ENCODE measurements at regions not wholly inside any gene's neighbourhood (a gene's known extent, or its start where the extent isn't known, plus 50 kb on each side); places are given as distances from the start of the nearest gene placed in this dataset.

- Histone ChIP-seq H3K27me3 (ENCODE audit: insufficient read depth, low read length, poor library complexity) (no peaks in the 10 kb centered on the region), H3K9me3 (ENCODE audit: insufficient read depth, low read length, severe bottlenecking) (no peaks in the 10 kb centered on the region), H3K27ac (ENCODE audit: low read length) (no peak overlapping the region)
These were observed 1044.2 kb downstream of the AGBL1 start for GRCh38 chr15:87123676-87124382.

GRCh38 chr15:87121336-87121735 is 1041.7 kb downstream of the AGBL1 start:
- H2AFZ ChIP-seq (ENCODE audit: low read depth, low read length): no peak overlapping the region
- no peaks in the 10 kb centered on the region for H3K4me1 ChIP-seq (ENCODE audit: insufficient read depth, low read length)
- no peak for DNase-seq
- H3K9ac ChIP-seq (ENCODE audit: low read depth, low read length): no peak overlapping the region
- no peaks in the 10 kb centered on the region for H3K27me3 ChIP-seq (ENCODE audit: insufficient read depth, low read length, poor library complexity)
- no peak overlapping the region for H3K4me2 ChIP-seq (ENCODE audit: insufficient read depth, low read length)
- no peak for ATAC-seq (ENCODE audit: insufficient read depth, low read depth)
- no peak overlapping the region for H3K27ac ChIP-seq (ENCODE audit: low read length)
- H3K9me3 ChIP-seq (ENCODE audit: insufficient read depth, low read length, severe bottlenecking): no peaks in the 10 kb centered on the region
- no peaks in the 10 kb centered on the region for H3K36me3 ChIP-seq (ENCODE audit: insufficient read depth, low read length)
- H3K79me2 ChIP-seq (ENCODE audit: insufficient read depth, low read length): no peaks in the 10 kb centered on the region
- no peak overlapping the region for H3K4me3 ChIP-seq (ENCODE audit: low read depth in 1 of 2, low read length in 2 of 2)
- H4K20me1 ChIP-seq (ENCODE audit: insufficient read depth, low read length): no peaks in the 10 kb centered on the region
- TF ChIP-seq CTCF (IDR thresholded peaks at IDR 0.05; ENCODE audit: borderline replicate concordance, extremely low read depth, low read length, poor library complexity, severe bottlenecking): no peak
- TF ChIP-seq EZH2 (IDR thresholded peaks at IDR 0.05; ENCODE audit: borderline replicate concordance, low read depth, low read length, severe bottlenecking): no peak

More at GRCh38 chr15:87123676-87124382, 1044.2 kb downstream of the AGBL1 start:
- TF ChIP-seq EZH2 (IDR thresholded peaks at IDR 0.05; ENCODE audit: borderline replicate concordance, low read depth, low read length, severe bottlenecking) (no peak), CTCF (IDR thresholded peaks at IDR 0.05; ENCODE audit: borderline replicate concordance, extremely low read depth, low read length, poor library complexity, severe bottlenecking) (no peak)
- Histone ChIP-seq H3K4me2 (ENCODE audit: insufficient read depth, low read length) (no peak overlapping the region), H3K4me3 (ENCODE audit: low read depth in 1 of 2, low read length in 2 of 2) (no peak overlapping the region), H2AFZ (ENCODE audit: low read depth, low read length) (no peak overlapping the region), H3K36me3 (ENCODE audit: insufficient read depth, low read length) (no peaks in the 10 kb centered on the region), H3K9ac (ENCODE audit: low read depth, low read length) (no peak overlapping the region), H3K4me1 (ENCODE audit: insufficient read depth, low read length) (no peaks in the 10 kb centered on the region), H3K79me2 (ENCODE audit: insufficient read depth, low read length) (no peaks in the 10 kb centered on the region), H4K20me1 (ENCODE audit: insufficient read depth, low read length) (no peaks in the 10 kb centered on the region)
- ATAC-seq (ENCODE audit: insufficient read depth, low read depth): no peak
- DNase-seq: no peak

GRCh38 chr15:87120555-87120954 is 1040.9 kb downstream of the AGBL1 start:
- Histone ChIP-seq H3K27ac (ENCODE audit: low read length) (no peak overlapping the region), H3K4me2 (ENCODE audit: insufficient read depth, low read length) (no peak overlapping the region), H3K36me3 (ENCODE audit: insufficient read depth, low read length) (no peaks in the 10 kb centered on the region), H2AFZ (ENCODE audit: low read depth, low read length) (no peak overlapping the region), H3K4me3 (ENCODE audit: low read depth in 1 of 2, low read length in 2 of 2) (no peak overlapping the region), H3K79me2 (ENCODE audit: insufficient read depth, low read length) (no peaks in the 10 kb centered on the region), H3K9ac (ENCODE audit: low read depth, low read length) (no peak overlapping the region), H3K27me3 (ENCODE audit: insufficient read depth, low read length, poor library complexity) (no peaks in the 10 kb centered on the region), H3K4me1 (ENCODE audit: insufficient read depth, low read length) (no peaks in the 10 kb centered on the region), H3K9me3 (ENCODE audit: insufficient read depth, low read length, severe bottlenecking) (no peaks in the 10 kb centered on the region), H4K20me1 (ENCODE audit: insufficient read depth, low read length) (no peaks in the 10 kb centered on the region)
- no peak for ATAC-seq (ENCODE audit: insufficient read depth, low read depth)
- no peak for TF ChIP-seq CTCF (IDR thresholded peaks at IDR 0.05; ENCODE audit: borderline replicate concordance, extremely low read depth, low read length, poor library complexity, severe bottlenecking)
- TF ChIP-seq EZH2 (IDR thresholded peaks at IDR 0.05; ENCODE audit: borderline replicate concordance, low read depth, low read length, severe bottlenecking): no peak
- DNase-seq: no peak
